WTC11 (cell line): ENCODE measurements at regions not wholly inside any gene's neighbourhood (a gene's known extent, or its start where the extent isn't known, plus 50 kb on each side); places are given as distances from the start of the nearest gene placed in this dataset.

Experiments
- CTCF ChIP-seq: fragments of 200-600 bp; IDR thresholded peaks from 2 replicates; pipeline ENCODE4 v1.8.0; 2022; ENCODE audit warnings: antibody characterized with exemption
- ELF4 ChIP-seq: sonication (generic); formaldehyde crosslinking; IDR thresholded peaks from 2 replicates; pipeline ENCODE4 v1.8.1; 2022; ENCODE audit warnings: low read depth, mild to moderate bottlenecking, moderate library complexity, missing genetic modification reagents
- MXD4 ChIP-seq: fragments of 250-450 bp; sonication (Bioruptor Pico); IDR thresholded peaks from 2 replicates; pipeline ENCODE4 v1.8.0; 2021; ENCODE audit warnings: mild to moderate bottlenecking, moderate library complexity, borderline replicate concordance
- NFYB ChIP-seq: sonication (generic); formaldehyde crosslinking; conservative IDR thresholded peaks from 2 replicates; pipeline ENCODE4 v1.8.0; 2022; ENCODE audit warnings: low read depth, missing genetic modification reagents
- NR2C2 ChIP-seq: sonication (generic); formaldehyde crosslinking; IDR thresholded peaks from 2 replicates; pipeline ENCODE4 v1.8.0; 2022; ENCODE audit warnings: mild to moderate bottlenecking, missing genetic modification reagents
- NR3C1 ChIP-seq: sonication (generic); formaldehyde crosslinking; conservative IDR thresholded peaks from 2 replicates; pipeline ENCODE4 v1.8.1; 2023; ENCODE audit warnings: low read depth, mild to moderate bottlenecking, missing genetic modification reagents
- TCF7 ChIP-seq: sonication (generic); formaldehyde crosslinking; IDR thresholded peaks from 2 replicates; pipeline ENCODE4 v1.8.0; 2022; ENCODE audit warnings: mild to moderate bottlenecking, low read depth, missing genetic modification reagents, moderate library complexity
- TP53 ChIP-seq: sonication (generic); formaldehyde crosslinking; IDR thresholded peaks from 2 replicates; pipeline ENCODE4 v1.8.1; 2023; ENCODE audit warnings: mild to moderate bottlenecking, missing genetic modification reagents

DNA sequence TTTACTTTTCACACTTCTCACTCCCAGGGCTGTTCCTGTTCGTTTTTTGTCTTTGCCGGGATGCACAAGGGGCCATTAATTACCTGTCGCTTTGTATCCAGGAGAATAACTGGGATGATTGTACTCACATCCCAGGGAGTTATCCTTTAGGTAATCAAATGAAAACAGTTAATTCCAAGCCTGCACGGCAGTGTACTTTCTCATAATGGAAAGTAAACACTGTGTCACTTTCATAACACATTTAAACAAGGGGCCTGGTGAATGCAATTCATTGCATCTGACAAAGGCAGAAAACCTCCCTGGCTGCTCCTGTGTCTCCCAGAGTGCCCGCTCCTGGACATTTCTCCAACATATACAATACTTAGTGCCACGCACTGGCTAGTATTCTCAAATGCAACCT, 138.7 kb upstream of the CELF2 start:
- no peak for TF ChIP-seq NR3C1
- no peak for TF ChIP-seq CTCF
- TF ChIP-seq NFYB (CRISPR knock-in tag), result no peak
- TF ChIP-seq ELF4 (CRISPR knock-in tag), result no peak
- TF ChIP-seq NR2C2 (CRISPR knock-in tag), result no peak
- TF ChIP-seq TCF7 (CRISPR knock-in tag), result no peak
- TF ChIP-seq TP53, result no peak
- no peak for TF ChIP-seq MXD4
